HG03097 (cell line): ENCODE measurements at regions not wholly inside any gene's neighbourhood (a gene's known extent, or its start where the extent isn't known, plus 50 kb on each side); places are given as distances from the start of the nearest gene placed in this dataset.

ENCODE experiments used
- ATAC-seq: cut with Tn5 transposase; IDR thresholded peaks from one replicate; pipeline ENCODE4 v1.9.1; 2021; ENCODE audit not compliant: unreplicated experiment, low FRiP score

DNA sequence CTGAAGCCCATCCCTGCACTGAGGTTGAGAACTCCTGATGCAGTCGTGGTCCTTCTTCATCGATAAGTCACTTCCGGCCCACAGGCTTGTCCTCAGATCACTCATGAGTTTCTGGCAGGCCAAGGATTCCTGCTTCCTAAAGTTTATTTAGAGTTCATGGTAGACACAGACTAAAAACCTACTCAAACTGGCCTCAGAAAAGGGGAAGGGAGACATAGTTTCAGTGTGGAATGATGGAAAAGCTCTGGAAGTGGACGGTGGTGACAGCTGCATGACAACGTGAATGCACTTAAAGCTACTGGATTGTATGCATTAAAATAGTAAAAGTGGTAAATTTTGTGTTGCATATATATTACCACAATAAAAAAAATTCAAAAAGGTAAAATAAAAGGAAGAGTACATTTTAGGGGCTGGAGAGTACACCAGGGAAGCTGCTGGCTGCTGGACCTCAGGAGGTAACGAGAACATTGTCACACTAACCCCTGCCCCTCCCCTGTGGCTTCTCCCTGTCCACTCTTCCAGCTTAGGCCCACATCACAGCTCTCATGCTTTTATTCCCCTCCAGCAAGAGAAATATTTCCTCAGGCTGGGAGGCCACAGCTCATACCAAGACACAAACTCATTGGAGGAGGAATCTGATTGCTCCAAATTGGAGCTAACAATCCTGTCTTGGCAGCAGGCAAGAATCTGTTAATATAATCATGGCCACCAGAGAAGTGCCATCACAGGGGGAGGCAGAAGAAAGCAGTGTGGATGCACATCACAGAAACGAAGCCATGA lies 741.0 kb downstream of the UQCRFS1 start:
- no peak for ATAC-seq

DNA sequence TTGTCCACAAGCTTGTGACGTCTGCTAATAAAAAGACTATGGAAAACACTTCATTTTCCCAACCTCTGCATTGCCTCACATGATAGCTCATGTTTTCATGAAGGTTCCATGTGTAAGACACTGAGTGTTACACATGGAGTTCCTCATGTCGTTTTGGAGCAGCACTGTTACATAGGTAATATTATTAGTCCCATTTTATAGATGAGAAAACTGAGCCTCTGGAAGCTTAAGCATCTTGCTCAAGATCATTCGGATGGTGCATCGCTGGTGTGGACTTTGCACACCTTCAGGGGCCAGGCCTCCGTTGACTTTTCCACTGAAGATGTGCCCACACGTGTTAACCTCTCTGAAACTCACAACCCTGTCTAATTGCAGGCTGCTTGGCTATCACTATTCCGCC lies 743.4 kb downstream of the UQCRFS1 start:
- no peak for ATAC-seq

DNA sequence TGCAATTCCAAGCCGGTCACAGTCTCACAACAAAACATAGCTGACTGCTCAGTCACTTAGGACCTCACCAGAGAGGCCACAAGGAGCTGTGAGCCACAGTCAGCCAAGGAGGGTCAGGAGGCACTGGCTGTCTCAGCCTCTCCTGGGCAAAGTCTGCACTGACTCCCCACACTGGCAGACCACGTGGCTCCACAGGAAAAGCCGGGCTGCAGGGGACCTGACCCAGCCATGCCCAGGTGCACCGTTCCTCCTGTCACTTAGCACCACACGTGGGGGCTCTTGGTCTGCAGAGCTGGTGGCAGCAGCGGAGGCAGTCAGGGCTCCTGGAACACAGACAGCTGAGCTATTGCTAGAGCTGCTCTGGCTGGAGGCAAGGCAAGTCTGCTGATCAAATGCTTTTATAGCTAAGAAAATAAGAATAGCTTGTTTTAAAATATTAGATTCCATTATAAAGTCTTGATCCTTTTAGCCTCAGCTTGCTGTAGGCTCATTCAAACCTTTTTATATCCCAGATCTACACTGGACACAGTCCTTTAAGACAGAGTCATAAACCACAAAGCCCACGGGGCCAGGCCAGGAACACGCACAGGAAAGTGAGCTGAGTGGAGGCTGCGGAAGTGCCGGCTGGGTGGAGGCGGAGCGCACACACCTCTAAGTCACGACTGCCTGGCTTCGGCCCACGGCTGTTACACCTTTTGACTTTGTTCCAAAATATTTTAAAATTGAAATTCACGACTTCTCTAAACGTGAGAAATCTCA lies 744.1 kb downstream of the UQCRFS1 start:
- ATAC-seq, result no peak

DNA sequence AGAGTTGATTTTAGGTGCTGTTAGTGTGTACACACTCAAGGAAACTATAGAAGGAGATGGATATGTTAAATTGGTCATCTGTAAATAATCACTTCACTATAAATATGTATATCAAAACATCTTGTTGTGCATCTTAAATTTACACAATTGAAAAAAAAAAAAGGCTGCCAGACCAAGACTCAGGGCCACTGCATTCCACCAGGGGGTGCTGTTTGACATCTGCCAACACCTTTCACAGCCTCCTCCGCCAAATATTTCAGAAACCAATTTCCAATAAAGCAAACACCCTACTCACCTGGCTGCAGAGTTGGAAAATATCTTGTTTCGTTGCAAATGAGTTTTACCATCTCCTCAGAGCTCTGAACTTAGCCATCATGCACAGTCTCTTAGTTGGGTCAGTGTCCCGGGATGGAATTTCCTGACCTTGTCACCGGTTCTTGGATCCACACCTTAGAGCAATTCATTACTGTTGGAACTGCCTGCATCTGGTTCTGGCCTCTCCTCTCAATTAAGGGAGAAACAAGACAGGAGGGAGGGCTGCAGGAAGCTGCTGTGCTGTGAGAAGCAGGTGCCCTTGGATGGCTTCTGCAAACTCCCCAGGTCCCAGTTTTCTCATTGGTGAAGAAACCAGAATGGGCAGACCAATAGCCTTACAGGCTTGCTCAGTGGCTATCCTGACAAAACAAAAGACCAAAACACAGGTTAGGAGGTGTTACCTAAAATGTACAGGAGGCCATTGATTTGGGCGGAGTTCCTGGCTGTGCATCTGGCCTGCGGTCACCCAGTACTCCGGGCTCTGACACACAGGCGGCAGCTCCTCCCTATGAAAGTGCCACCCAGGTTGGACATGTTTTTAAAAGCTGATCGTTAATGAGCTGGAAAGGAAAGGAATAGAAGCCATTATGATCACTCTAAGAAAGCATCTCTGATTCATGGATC lies 746.6 kb downstream of the UQCRFS1 start:
- no peak for ATAC-seq

DNA sequence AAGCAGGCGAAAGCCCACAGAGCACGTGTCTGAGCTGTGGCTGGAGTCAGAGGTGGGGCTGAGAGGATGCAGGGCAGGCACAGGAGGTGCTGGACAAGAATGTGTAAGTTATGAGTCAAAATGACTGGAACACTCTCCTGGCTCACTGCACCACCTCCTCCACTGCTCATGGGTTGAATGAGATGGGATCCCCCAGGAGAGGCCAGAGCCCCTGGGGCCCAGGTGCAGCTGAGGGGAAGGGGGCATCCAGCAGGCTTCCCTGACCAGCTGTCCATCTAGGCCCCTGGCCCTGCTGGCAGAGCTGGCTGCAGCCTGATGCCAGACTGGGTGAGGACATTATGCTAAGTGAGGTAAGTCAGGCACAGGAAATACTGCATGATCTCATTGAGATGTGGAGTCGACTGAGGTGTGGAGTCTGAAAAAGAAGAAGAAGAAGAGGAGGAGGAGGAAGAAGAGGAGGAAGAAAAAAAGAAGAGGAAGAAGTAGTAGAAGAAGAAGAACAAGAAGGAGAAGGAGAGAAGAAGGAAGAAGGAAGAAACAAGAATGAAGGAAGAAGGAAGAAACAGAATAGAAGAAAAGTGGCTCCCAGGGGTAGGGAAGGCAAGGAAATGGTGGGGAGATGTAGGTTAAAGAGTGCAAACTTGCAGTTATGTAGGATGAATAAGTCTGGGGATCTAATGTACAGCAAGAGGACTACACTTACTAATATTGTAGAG lies 747.4 kb downstream of the UQCRFS1 start:
- no peak for ATAC-seq

DNA sequence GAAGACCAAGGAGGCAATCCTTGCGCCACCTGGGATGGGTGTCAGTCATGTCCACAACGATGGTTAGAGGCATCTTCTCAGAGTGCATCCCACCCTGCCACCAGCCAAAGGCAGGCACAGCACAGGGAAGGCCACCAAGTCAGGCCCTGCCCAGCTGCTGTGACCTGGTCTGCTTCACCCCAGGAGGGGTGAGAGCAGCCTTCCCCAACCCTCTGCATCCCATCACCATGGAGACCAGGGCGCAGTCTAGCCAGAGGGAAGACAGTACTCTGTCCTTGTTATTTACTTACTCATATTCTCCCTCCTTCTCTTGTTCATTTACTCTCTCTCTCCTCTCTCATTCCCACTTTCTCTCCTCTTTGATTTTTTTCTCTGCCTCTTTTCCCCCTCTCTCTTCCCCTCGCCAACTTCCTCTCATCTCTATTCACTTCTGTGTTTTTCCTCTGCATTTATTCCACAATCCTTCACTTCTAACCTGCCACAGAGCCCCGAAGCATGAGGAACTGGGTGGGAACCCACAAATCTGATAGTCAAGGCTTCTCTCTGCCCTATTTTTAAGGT lies 749.4 kb downstream of the UQCRFS1 start:
- ATAC-seq, result no peak

DNA sequence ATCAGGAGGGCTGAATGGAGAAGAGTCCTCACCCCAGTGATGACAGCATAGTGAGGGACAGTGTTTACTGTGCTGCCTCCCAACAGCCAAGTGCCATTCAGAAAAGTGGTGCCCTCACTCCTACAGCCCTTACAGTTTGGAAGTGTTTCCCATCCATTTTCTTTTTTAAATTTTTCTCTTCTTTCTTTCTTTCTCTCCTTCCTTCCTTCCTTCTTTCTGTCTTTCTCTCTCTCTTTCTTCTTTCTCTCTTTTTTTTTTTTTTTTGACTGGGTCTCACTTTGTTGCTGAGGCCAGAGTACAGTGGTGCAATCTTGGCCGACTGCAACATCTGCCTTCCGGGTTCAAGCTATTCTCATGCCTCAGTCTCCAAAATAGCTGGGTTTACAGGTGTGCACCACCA lies 755.3 kb downstream of the UQCRFS1 start:
- ATAC-seq, result no peak

DNA sequence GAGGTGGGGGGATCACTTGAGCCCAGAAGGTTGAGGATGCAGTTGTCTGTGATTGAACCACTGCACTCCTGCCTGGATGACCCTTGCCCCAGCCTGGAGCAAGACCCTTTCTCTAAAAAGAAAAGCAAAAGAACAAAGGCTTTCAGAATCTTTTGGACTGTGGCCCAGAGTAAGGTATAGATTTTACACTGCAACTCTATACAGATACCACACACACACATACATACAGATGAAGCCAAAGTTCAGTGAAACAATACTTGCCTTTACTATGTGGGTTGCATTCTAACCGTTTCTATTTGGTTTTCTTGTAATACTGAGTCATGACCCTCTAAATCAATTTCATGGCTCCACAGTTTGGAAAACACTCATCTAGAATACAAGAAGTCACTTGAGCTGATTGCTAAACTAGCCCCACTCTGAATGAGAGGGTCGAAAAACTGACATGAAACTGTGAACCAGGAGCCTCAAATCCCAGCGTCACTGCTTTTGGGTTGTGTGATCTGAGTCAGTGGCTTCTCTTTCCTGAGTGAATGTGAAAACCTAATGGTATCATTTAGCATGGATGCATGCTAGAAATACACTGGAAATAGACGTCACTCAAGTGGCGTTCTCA lies 756.1 kb downstream of the UQCRFS1 start:
- ATAC-seq, result no peak

DNA sequence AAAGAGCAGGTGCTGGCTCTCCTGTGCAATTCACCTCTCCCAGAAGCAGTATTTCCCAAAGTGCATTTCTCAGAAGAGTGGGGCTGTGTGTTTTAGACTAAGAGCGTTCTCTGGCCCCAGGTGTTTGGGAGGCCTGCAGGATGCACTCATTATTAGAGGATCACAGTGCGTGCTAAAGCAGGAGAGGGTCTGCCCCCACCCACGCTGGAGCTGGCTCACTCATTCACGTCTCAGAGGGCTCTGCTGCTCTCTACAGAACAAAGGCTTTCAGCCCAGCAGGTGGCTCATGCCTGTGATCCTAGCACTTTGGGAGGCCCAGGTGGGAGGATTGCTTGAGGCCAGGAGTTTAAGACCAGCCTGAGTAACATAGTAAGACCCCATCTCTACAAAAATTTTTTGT lies 756.7 kb downstream of the UQCRFS1 start:
- ATAC-seq, result no peak

DNA sequence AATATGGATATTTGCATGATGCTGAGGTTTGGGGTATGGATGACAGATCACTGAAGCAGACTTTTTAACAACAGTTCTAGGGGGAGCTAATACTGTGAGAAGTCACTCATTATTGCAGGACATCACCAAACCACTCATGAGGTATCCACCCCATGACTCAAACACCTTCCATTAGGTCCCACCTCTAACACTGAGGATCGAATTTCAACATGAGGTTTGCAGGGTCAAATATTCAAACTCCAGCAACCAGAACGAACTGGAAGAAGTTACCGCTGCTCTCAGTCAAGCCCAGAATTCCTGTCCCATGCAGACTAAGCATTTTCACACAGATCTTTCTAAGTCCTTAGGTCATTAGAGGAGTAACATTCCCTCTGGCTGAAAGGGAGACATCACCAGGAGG lies 758.9 kb downstream of the UQCRFS1 start:
- no peak for ATAC-seq

DNA sequence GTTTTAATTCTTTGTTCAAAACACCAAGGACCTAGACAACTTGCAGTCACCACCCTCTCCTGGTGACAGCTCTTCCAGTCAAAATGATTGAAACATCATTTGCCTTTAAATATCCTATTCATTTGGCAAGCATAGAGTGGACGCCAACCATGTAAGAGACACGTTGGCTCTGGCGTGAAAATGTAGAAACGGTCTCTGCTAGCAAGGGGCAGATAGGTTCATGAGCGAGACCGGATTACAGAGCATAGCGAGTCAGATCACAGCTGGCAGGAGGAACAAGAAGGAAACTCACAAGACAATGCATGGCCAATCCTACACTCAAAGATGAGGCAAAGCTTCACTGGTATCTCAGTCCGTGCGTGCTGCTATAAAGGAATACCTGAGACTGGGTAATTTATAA lies 759.5 kb downstream of the UQCRFS1 start:
- ATAC-seq, result no peak

DNA sequence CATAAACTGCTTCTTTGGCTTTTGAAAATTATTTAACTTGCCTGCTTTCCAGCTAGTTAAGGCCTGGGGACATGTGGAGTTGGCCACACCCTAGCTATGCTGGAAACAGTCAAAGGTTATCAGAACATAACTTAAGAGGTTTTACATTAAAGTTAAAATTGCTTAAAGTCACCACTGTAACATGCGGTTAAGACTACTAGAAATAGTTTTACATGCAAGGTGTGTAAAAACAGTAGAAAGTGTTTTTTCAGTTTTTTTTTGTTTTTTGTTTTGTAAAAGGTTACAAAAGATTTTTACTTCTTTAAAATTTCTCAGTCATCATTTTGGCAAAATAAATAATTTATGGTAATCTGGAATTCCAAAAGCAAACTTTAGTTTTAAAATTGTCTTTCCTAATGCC lies 763.1 kb downstream of the UQCRFS1 start:
- no peak for ATAC-seq

DNA sequence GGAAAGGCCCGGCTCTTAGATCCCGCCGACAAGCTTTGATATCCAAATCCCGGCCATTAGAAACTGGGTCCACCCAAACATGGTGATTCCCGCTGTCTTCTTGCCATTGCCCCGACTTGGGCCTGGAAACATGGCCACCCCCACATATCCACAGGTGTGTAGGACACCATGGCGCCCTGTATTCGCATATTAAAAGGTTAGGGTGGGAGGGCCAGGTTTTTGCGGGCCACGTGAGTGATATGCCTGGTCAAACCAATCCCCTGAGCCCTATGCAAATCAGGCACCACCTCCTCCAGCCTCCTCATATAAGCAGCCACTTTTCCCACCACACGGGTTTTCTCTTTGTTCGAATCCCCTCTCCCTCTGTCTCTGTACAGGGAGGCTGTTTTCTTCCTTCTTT lies 766.4 kb downstream of the UQCRFS1 start:
- no peak for ATAC-seq

DNA sequence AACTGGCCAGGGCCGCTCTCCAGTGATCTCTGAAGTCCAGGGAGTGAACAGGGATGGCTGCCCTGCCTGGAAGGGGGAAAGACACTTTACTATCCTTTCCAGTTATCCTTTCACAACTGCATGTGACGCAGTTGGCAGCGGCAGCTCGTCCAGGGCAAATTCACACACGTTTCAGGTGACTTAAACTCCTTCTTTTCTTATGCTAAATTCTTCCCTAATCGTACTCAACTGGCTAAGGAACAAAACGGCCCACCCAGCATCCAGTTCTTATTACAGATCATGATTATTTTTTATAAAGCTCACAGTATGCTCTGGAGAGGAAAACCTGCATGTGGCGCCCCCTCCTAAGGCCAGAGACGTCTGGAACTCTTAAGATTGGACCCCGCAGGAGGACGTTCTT lies 767.1 kb downstream of the UQCRFS1 start:
- no peak for ATAC-seq

DNA sequence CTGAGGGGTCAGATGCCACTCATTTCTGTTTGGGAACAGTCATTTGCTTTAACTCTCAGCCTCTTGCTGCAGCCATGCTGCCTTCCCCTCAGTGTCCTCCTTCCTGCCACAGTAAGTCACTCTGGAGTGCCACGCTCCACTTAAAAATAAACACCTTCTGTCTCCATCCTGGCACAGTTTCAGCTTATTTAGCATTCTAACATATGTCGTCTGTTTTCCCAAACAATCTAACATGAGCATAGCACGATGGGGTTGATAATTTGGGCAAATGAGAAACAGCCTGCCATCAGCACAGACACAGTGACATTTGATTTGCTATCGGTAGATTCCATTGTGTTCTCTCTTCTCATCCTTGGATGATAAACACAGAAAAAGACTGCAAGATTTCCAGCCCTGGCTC lies 768.6 kb downstream of the UQCRFS1 start:
- no peak for ATAC-seq

DNA sequence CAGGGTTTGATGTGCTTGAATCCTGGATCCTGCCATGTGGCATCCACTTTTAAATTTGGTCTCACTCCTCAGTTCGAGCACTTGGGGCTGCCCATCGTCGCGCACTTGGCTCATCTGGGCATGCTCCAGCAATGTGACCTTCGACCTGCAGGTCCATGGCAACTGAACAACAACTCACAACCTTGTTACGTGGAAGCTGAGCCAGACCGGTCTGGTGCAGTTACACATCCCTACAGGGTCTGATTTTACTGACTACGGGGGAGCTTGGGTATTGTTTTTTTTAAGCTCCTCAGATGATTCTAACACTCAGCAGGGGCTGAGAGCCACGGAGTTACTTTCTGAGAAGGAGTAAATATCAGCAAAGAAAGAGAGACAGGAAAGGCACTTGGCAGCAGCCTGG lies 769.6 kb downstream of the UQCRFS1 start:
- no peak for ATAC-seq

DNA sequence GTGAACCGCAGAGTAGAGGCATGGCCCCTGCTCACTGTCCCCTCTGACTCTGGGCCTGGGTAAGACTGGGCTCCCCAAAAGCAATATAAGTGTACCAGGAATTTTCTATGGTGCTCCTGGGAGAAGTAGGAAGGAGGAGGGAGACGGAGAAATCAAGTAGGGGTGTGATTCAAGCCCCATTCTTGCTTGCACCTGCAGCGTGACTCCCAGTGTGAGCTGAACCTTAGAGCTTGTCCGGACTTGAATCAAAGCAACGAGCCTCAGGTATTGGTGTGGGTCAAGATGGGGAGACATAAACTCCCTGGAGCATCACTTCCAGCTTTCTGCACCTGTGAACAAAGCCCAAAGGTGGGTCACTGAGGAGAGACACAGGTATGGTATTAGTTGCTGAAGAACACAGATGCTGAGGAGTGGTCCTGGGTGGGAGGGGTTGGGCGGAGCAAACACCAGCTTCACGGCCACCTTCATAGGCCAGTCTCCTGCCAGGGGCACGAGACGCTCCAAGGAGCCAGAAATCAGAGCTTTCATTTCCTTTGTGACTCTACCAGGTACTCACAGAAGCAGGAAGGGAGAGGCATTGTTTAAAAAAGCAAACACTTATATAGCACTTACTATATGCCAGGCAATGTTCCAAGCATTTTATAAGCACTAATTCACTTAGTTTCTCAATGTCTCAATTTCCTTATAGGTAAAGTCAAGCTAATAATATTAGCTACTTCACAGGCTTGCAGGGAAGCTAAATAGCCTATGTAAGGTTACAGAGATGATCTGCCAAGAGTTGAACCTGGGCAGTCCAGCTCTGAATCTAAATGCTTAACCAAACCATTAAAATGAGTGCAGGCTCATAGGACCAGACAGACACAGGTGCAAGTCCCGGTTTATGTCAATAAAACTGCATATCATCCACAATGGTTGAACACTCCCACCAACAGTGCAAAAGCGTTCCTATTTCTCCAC lies 775.3 kb downstream of the UQCRFS1 start:
- no peak for ATAC-seq

DNA sequence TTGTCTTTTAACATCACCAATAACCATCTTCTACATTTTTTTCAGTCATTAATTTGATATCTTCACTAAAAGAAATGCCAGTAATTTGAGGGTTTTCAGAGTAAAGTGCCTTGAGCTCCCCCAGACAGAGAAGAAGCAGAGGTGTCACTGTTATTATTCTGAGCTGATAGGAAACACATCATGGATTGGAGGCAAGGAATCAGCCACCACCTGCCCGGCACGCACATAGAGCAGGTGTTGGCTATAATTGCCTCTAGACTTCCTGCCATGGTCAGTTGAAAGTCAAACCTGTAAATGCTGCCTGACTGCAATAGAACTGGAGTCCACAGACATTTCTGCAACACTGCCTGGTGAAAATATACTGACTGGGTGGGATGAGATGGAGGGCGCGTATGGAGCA lies 776.6 kb downstream of the UQCRFS1 start:
- ATAC-seq, result no peak
